SK-N-SH (cell line): ENCODE measurements at regions not wholly inside any gene's neighbourhood (a gene's known extent, or its start where the extent isn't known, plus 50 kb on each side); places are given as distances from the start of the nearest gene placed in this dataset.
A peak's percentile ranks its signal among the peaks of the same experiment; 100 is the strongest.

ENCODE experiments used
- CHD2 ChIP-seq: fragments of 150-350 bp; IDR thresholded peaks from 2 replicates; pipeline ENCODE4 v1.6.1; 2018; ENCODE audit warnings: low read length; ENCODE audit not compliant: partially characterized antibody
- EP300 ChIP-seq, 2 experiments: IDR thresholded peaks; 2 replicates each; pipeline versions ENCODE4 v1.4.0 to v1.6.1; 2012; ENCODE audit warnings: borderline replicate concordance in 1 of 2, low read depth in 1 of 2, low read length in 1 of 2
- GABPA ChIP-seq: IDR thresholded peaks from 2 replicates; pipeline ENCODE4 v1.4.0; 2012; ENCODE audit warnings: low read depth, mild to moderate bottlenecking
- GATA2 ChIP-seq: sonication (generic); formaldehyde crosslinking; IDR thresholded peaks from 2 replicates; pipeline ENCODE4 v1.5.0; 2020; ENCODE audit warnings: mild to moderate bottlenecking, missing genetic modification reagents
- MXI1 ChIP-seq: IDR thresholded peaks from 2 replicates; pipeline ENCODE4 v1.6.1; 2012; ENCODE audit warnings: mild to moderate bottlenecking, low read depth, low read length, improper control_type of control experiment
- POLR2AphosphoS5 ChIP-seq: IDR thresholded peaks from 2 replicates; pipeline ENCODE4 v1.6.1; 2012; ENCODE audit warnings: low read depth, low read length
- RXRA ChIP-seq: IDR thresholded peaks from 2 replicates; pipeline ENCODE4 v1.4.0; 2012; ENCODE audit warnings: low read depth, mild to moderate bottlenecking, borderline replicate concordance
- TEAD4 ChIP-seq: IDR thresholded peaks from 2 replicates; pipeline ENCODE4 v1.4.0; 2012; ENCODE audit warnings: mild to moderate bottlenecking, borderline replicate concordance; ENCODE audit not compliant: insufficient read depth
- TF ChIP-seq, protein P1 (sequence below): fragments of 200-600 bp; sonication (generic); IDR thresholded peaks from 2 replicates; pipeline ENCODE4 v1.6.1; 2017; ENCODE audit warnings: antibody characterized with exemption, mild to moderate bottlenecking, moderate library complexity
- TF ChIP-seq, protein P2 (sequence below): IDR thresholded peaks from 2 replicates; pipeline ENCODE4 v1.4.0; 2012; ENCODE audit warnings: low read depth, borderline replicate concordance
- TF ChIP-seq, protein P3 (sequence below): IDR thresholded peaks from 2 replicates; pipeline ENCODE4 v1.4.0; 2012; ENCODE audit warnings: low read depth

DNA sequence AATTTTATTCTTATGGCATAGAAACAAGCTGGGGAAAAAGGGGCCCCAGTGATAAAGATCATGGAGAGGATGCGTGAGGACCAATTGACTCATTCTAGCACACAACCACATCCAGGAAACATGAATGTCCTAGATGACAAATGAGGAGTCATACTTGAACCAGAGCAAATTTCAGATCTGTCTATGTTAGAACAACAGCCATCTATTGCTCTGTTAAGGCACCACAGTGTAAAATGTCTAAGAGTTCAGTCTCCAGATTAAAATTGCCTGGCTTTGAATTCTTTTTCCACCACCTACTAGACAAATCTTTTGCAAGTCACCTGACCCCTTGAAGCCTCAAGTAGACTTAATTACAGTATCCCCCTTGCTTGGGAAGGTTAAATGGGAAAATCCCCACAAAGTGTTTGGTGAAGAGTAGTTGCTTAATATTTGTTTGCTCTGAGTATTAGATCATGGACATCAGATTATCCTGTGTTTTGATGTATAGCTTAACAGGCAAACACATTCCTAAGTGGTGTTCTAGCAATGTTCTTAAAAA lies 258.7 kb upstream of the TGFBR2 start:
- TF ChIP-seq TEAD4 (peak; percentile 74; the same call in 1 of the 2 replicates), GABPA (0 out of 2 replicates have a peak, but pooled peaks have one; percentile 20), EP300 (IDR thresholded peaks at IDR 0.05; ENCODE audit: borderline replicate concordance in 1 of 2, low read depth in 1 of 2, low read length in 1 of 2) (peak; percentile 21 to 100; a peak in 2 of 4 replicates), CHD2 (no peak), POLR2AphosphoS5 (peak; percentile 67; the same call in 1 of the 2 replicates), GATA2 (CRISPR knock-in tag) (no peak), MXI1 (no peak), RXRA (peak; percentile 78; the same call in 1 of the 2 replicates)
- TF ChIP-seq, protein P1, sequence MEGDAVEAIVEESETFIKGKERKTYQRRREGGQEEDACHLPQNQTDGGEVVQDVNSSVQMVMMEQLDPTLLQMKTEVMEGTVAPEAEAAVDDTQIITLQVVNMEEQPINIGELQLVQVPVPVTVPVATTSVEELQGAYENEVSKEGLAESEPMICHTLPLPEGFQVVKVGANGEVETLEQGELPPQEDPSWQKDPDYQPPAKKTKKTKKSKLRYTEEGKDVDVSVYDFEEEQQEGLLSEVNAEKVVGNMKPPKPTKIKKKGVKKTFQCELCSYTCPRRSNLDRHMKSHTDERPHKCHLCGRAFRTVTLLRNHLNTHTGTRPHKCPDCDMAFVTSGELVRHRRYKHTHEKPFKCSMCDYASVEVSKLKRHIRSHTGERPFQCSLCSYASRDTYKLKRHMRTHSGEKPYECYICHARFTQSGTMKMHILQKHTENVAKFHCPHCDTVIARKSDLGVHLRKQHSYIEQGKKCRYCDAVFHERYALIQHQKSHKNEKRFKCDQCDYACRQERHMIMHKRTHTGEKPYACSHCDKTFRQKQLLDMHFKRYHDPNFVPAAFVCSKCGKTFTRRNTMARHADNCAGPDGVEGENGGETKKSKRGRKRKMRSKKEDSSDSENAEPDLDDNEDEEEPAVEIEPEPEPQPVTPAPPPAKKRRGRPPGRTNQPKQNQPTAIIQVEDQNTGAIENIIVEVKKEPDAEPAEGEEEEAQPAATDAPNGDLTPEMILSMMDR = no peak
- TF ChIP-seq, protein P2, sequence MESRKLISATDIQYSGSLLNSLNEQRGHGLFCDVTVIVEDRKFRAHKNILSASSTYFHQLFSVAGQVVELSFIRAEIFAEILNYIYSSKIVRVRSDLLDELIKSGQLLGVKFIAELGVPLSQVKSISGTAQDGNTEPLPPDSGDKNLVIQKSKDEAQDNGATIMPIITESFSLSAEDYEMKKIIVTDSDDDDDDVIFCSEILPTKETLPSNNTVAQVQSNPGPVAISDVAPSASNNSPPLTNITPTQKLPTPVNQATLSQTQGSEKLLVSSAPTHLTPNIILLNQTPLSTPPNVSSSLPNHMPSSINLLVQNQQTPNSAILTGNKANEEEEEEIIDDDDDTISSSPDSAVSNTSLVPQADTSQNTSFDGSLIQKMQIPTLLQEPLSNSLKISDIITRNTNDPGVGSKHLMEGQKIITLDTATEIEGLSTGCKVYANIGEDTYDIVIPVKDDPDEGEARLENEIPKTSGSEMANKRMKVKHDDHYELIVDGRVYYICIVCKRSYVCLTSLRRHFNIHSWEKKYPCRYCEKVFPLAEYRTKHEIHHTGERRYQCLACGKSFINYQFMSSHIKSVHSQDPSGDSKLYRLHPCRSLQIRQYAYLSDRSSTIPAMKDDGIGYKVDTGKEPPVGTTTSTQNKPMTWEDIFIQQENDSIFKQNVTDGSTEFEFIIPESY = peak; percentile 89
- TF ChIP-seq, protein P3, sequence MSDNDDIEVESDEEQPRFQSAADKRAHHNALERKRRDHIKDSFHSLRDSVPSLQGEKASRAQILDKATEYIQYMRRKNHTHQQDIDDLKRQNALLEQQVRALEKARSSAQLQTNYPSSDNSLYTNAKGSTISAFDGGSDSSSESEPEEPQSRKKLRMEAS = peak; percentile 64; the same call in 1 of the 2 replicates
